ENCODE measurements at regions not wholly inside any gene's neighbourhood (a gene's known extent, or its start where the extent isn't known, plus 50 kb on each side); places are given as distances from the start of the nearest gene placed in this dataset.

GRCh38 chrX:734362-734761 lies 103.8 kb downstream of the SHOX start:
- no peaks in the 10 kb centered on the region for H3K4me1 ChIP-seq (ENCODE audit: insufficient read depth, low read length)
- H4K20me1 ChIP-seq (ENCODE audit: insufficient read depth, low read length) = no peaks in the 10 kb centered on the region
- no peak overlapping the region for H3K9ac ChIP-seq (ENCODE audit: low read length)
- FAIRE-seq = no peak
- H3K4me3 ChIP-seq (ENCODE audit: insufficient read depth, low read depth, low read length) = no peak overlapping the region
- TF ChIP-seq CTCF (IDR thresholded peaks at IDR 0.05; ENCODE audit: insufficient read depth, low read depth, low read length) (no peak), EZH2 (IDR thresholded peaks at IDR 0.05; ENCODE audit: insufficient read depth, low read length) (no peak)
- peaks cover 14% of the 10 kb centered on the region for H3K9me3 ChIP-seq (ENCODE audit: insufficient read depth, low read depth, low read length)
- H3K36me3 Mint-ChIP-seq (ENCODE audit: low read depth, unreplicated experiment) = no peaks in the 10 kb centered on the region
- H3K4me1 Mint-ChIP-seq (ENCODE audit: low read depth, unreplicated experiment) = no peaks in the 10 kb centered on the region
- H3K4me2 ChIP-seq (ENCODE audit: low read length) = no peak overlapping the region
- peaks cover 9% of the 10 kb centered on the region for H3K9me3 Mint-ChIP-seq (ENCODE audit: unreplicated experiment)
- no peaks in the 10 kb centered on the region for H3K36me3 ChIP-seq (ENCODE audit: insufficient read depth, low read length)
- no peak overlapping the region for H3K4me3 Mint-ChIP-seq (ENCODE audit: unreplicated experiment)
- H3K79me2 ChIP-seq (ENCODE audit: insufficient read depth, low read length) = no peaks in the 10 kb centered on the region
- no peak overlapping the region for H3K27ac Mint-ChIP-seq (ENCODE audit: unreplicated experiment)
- H3K27me3 ChIP-seq (ENCODE audit: insufficient read depth, low read length) = no peaks in the 10 kb centered on the region
- H3K27ac ChIP-seq (ENCODE audit: low read depth, low read length) = no peak overlapping the region
- H2AFZ ChIP-seq (ENCODE audit: low read depth, low read length) = no peak overlapping the region
- no peaks in the 10 kb centered on the region for H3K27me3 Mint-ChIP-seq (ENCODE audit: low read depth, unreplicated experiment)
- no peak for DNase-seq (ENCODE audit: low read depth)

- no peak for FAIRE-seq
- no peak for DNase-seq (ENCODE audit: low read depth)
- H3K36me3 Mint-ChIP-seq (ENCODE audit: low read depth, unreplicated experiment) = no peaks in the 10 kb centered on the region
Measured at GRCh38 chrX:733961-734360, 103.4 kb downstream of the SHOX start.

More at GRCh38 chrX:733961-734360, 103.4 kb downstream of the SHOX start:
- TF ChIP-seq CTCF (IDR thresholded peaks at IDR 0.05; ENCODE audit: insufficient read depth, low read depth, low read length) (no peak), EZH2 (IDR thresholded peaks at IDR 0.05; ENCODE audit: insufficient read depth, low read length) (no peak)
- H3K36me3 ChIP-seq (ENCODE audit: insufficient read depth, low read length) = no peaks in the 10 kb centered on the region
- no peak overlapping the region for H3K9ac ChIP-seq (ENCODE audit: low read length)
- no peaks in the 10 kb centered on the region for H3K27me3 ChIP-seq (ENCODE audit: insufficient read depth, low read length)
- H3K4me3 ChIP-seq (ENCODE audit: insufficient read depth, low read depth, low read length) = no peak overlapping the region
- no peak overlapping the region for H3K4me2 ChIP-seq (ENCODE audit: low read length)
- H3K4me3 Mint-ChIP-seq (ENCODE audit: unreplicated experiment) = no peak overlapping the region
- H3K4me1 Mint-ChIP-seq (ENCODE audit: low read depth, unreplicated experiment) = no peaks in the 10 kb centered on the region
- no peak overlapping the region for H2AFZ ChIP-seq (ENCODE audit: low read depth, low read length)
- no peaks in the 10 kb centered on the region for H4K20me1 ChIP-seq (ENCODE audit: insufficient read depth, low read length)
- H3K4me1 ChIP-seq (ENCODE audit: insufficient read depth, low read length) = no peaks in the 10 kb centered on the region
- H3K27ac Mint-ChIP-seq (ENCODE audit: unreplicated experiment) = no peak overlapping the region
- H3K9me3 Mint-ChIP-seq (ENCODE audit: unreplicated experiment) = peaks cover 8% of the 10 kb centered on the region
- H3K79me2 ChIP-seq (ENCODE audit: insufficient read depth, low read length) = no peaks in the 10 kb centered on the region
- no peak overlapping the region for H3K27ac ChIP-seq (ENCODE audit: low read depth, low read length)
- peaks cover 11% of the 10 kb centered on the region for H3K9me3 ChIP-seq (ENCODE audit: insufficient read depth, low read depth, low read length)
- H3K27me3 Mint-ChIP-seq (ENCODE audit: low read depth, unreplicated experiment) = no peaks in the 10 kb centered on the region
